IPS-20b (cell line): ENCODE measurements at regions not wholly inside any gene's neighbourhood (a gene's known extent, or its start where the extent isn't known, plus 50 kb on each side); places are given as distances from the start of the nearest gene placed in this dataset.
"Not testable (repeated sequence)": the region's sequence is repeated elsewhere in the genome, so short reads cannot be mapped to it uniquely, and the experiment has no call there.

Experiments used
- H3K27ac ChIP-seq: one replicate; pipeline ENCODE4 v1.5.1; 2013; ENCODE audit warnings: low read length
- H3K27me3 ChIP-seq: 2 replicates; pipeline ENCODE4 v1.6.1; 2013; ENCODE audit warnings: mild to moderate bottlenecking, low read length, inconsistent platforms; ENCODE audit not compliant: insufficient read depth
- H3K36me3 ChIP-seq: 2 replicates; pipeline ENCODE4 v1.6.1; 2013; ENCODE audit warnings: low read depth, mild to moderate bottlenecking, inconsistent platforms, low read length, moderate library complexity; ENCODE audit not compliant: insufficient read depth
- H3K4me1 ChIP-seq: 2 replicates; pipeline ENCODE4 v1.6.1; 2013; ENCODE audit warnings: mild to moderate bottlenecking, control low read depth, inconsistent platforms, low read length, moderate library complexity; ENCODE audit not compliant: insufficient read depth
- H3K4me3 ChIP-seq: 2 replicates; pipeline ENCODE4 v1.5.1; 2013; ENCODE audit warnings: mild to moderate bottlenecking, low read length, inconsistent platforms
- H3K9ac ChIP-seq: 2 replicates; pipeline ENCODE4 v1.6.1; 2013; ENCODE audit warnings: low read depth, mild to moderate bottlenecking, inconsistent platforms, low read length, moderate library complexity
- H3K9me3 ChIP-seq: 2 replicates; pipeline ENCODE4 v1.6.1; 2013; ENCODE audit warnings: mild to moderate bottlenecking, low read depth, low read length, inconsistent platforms; ENCODE audit not compliant: insufficient read depth

GRCh38 chr9:61628951-61629350 is 439.1 kb downstream of the SPATA31A7 start:
- not testable (repeated sequence) for H3K4me3 ChIP-seq, H3K9ac ChIP-seq, H3K36me3 ChIP-seq, H3K4me1 ChIP-seq, H3K27ac ChIP-seq, H3K9me3 ChIP-seq, H3K27me3 ChIP-seq

- H3K9ac ChIP-seq: no peak overlapping the region
These were observed 444.4 kb downstream of the SPATA31A7 start for GRCh38 chr9:61634192-61634591.

DNA sequence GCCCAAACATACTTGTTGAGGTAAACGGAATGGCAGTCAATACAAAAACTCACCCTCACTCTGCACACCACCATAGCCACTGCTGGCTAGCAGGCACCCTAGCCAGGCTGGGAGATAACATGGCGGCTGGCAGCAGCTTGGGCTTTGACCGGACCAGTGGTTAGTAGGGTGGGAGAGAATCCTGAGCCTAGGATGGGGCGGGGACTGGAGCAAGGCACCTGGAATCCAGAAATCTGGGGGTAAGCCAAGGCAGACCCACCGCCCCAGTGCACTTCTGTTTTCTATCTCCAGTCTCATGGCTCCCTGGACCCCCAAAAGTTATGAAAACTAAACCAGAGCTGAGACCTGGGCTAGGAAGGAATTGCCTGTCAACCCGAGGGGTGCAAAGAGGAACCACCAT is 474.4 kb downstream of the SPATA31A7 start:
- not testable (repeated sequence) for H3K27ac ChIP-seq, H3K9ac ChIP-seq, H3K27me3 ChIP-seq, H3K4me1 ChIP-seq, H3K4me3 ChIP-seq, H3K36me3 ChIP-seq
- peaks cover 26% of the 10 kb centered on the region for H3K9me3 ChIP-seq

More at GRCh38 chr9:61634192-61634591, 444.4 kb downstream of the SPATA31A7 start:
- no peaks in the 10 kb centered on the region for H3K36me3 ChIP-seq
- no peaks in the 10 kb centered on the region for H3K4me1 ChIP-seq
- H3K4me3 ChIP-seq: no peak overlapping the region
- H3K9me3 ChIP-seq: no peaks in the 10 kb centered on the region
- no peak overlapping the region for H3K27ac ChIP-seq
- H3K27me3 ChIP-seq: no peaks in the 10 kb centered on the region

DNA sequence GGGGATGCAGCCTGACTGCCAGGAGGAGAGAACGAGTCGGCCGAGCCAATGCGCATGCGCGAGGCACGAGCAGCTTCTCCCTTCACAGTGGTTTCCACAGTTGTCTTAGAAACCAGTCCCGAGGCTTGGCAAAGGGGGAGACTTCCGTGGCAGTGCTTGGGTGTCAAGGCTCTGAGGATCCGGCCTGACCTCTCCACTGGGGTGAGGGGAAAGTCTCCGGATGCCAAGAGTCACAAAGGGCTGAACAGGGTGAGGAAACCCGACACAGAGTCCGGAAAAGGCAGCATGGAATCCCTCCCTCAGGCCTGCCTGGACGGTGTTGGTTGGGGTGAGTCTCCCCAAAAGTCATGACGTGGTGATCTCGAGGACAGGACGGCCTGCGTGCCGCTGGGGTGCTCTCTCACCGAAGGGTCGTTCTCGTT is 475.5 kb downstream of the SPATA31A7 start:
- Histone ChIP-seq H3K4me1 (no peaks in the 10 kb centered on the region), H3K9me3 (peaks cover 32% of the 10 kb centered on the region), H3K9ac (no peak overlapping the region), H3K27me3 (no peaks in the 10 kb centered on the region), H3K4me3 (no peak overlapping the region), H3K27ac (no peak overlapping the region), H3K36me3 (no peaks in the 10 kb centered on the region)

DNA sequence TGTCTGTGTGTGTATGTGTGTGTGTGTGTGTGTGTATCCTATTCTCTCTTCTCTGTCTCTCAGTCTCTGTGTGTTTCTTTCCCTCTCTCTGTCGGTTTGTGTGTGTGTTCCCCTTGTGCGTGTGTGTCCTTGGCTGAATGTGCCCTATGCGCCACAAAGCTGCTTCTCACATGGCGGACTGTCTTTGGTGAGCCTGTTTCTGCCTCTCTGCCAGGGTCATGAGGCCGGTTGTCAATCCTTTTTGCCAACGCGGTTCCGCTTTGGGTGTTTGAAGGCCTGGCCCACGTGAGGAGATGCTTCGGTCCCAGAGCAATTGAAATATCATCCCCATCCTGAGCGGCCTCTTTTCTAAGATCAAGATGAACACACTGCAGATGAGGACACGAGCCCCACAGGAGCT is 476.0 kb downstream of the SPATA31A7 start:
- Histone ChIP-seq H3K36me3 (no peaks in the 10 kb centered on the region), H3K27me3 (no peaks in the 10 kb centered on the region), H3K9ac (no peak overlapping the region), H3K27ac (no peak overlapping the region), H3K4me1 (no peaks in the 10 kb centered on the region), H3K9me3 (peaks cover 32% of the 10 kb centered on the region), H3K4me3 (no peak overlapping the region)

- Histone ChIP-seq H3K9me3 (peaks cover 37% of the 10 kb centered on the region), H3K27me3 (no peaks in the 10 kb centered on the region), H3K27ac (no peak overlapping the region), H3K9ac (no peak overlapping the region), H3K4me3 (no peak overlapping the region), H3K4me1 (no peaks in the 10 kb centered on the region), H3K36me3 (no peaks in the 10 kb centered on the region)
These were observed 476.5 kb downstream of the SPATA31A7 start for GRCh38 chr9:61666310-61666709.

GRCh38 chr9:61666849-61667371 is 477.1 kb downstream of the SPATA31A7 start:
- Histone ChIP-seq H3K4me1 (no peaks in the 10 kb centered on the region), H3K9me3 (peaks cover 38% of the 10 kb centered on the region), H3K27me3 (no peaks in the 10 kb centered on the region), H3K27ac (no peak overlapping the region), H3K36me3 (no peaks in the 10 kb centered on the region), H3K9ac (no peak overlapping the region), H3K4me3 (no peak overlapping the region)

DNA sequence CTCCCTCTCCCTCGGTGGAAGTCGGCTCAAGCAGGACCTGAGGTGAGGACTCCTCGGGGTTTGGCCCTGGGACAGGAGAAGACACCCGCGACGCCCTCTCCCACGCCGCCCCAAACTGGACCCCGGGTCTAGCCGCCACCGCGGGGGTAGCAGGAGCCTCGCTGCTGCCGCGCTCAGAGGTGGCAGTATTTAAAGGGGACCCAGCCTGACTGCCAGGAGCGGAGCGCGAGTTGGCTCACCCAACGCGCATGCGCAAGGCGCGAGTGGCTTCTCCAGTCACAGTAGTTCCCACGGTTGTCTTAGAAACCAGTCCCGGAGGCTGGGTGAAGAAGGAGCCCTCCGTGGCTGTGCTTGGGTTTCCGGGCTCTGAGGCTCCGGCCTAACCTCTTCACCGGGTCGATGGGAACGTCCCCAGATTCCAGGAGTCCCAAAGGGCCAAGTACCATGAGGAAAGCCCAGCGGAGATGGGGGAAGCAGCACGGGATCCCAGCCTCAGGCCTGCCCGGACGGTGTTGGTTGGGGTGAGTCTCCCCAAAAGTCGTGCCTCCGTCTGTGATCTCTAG is 477.8 kb downstream of the SPATA31A7 start:
- H3K9me3 ChIP-seq: peaks cover 41% of the 10 kb centered on the region
- H3K27ac ChIP-seq: no peak overlapping the region
- no peaks in the 10 kb centered on the region for H3K4me1 ChIP-seq
- no peak overlapping the region for H3K4me3 ChIP-seq
- H3K27me3 ChIP-seq: no peaks in the 10 kb centered on the region
- no peak overlapping the region for H3K9ac ChIP-seq
- H3K36me3 ChIP-seq: no peaks in the 10 kb centered on the region

- H3K27ac ChIP-seq, H3K27me3 ChIP-seq, H3K36me3 ChIP-seq, H3K9ac ChIP-seq, H3K4me1 ChIP-seq, H3K4me3 ChIP-seq: not testable (repeated sequence)
- H3K9me3 ChIP-seq: peaks cover 44% of the 10 kb centered on the region
These were observed 478.4 kb downstream of the SPATA31A7 start for GRCh38 chr9:61668201-61668600.

- H3K27me3 ChIP-seq: no peaks in the 10 kb centered on the region
These were observed 479.0 kb downstream of the SPATA31A7 start for GRCh38 chr9:61668846-61669245.

DNA sequence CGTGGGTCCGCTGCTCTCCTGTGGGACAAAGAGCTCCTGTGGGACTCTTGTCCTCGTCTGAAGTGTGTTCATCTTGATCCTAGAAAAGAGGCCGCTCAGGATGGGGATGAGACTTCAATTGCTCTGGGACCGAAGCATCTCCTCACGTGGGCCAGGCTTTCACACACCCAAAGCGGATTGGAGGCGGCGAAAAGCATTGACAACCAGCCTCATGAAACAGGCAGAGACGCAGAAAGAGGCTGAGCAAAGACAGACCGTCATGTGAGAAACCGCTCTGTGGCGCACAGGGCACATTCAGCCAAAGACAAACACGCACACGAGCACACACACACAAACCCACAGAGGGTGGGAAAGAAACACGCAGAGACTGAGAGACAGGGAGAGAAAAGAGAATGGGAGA is 479.5 kb downstream of the SPATA31A7 start:
- Histone ChIP-seq H3K9ac (no peak overlapping the region), H3K36me3 (no peaks in the 10 kb centered on the region), H3K27me3 (no peaks in the 10 kb centered on the region), H3K4me1 (no peaks in the 10 kb centered on the region), H3K4me3 (no peak overlapping the region), H3K27ac (no peak overlapping the region), H3K9me3 (peaks cover 55% of the 10 kb centered on the region)

More at GRCh38 chr9:61668846-61669245, 479.0 kb downstream of the SPATA31A7 start:
- Histone ChIP-seq H3K4me3 (no peak overlapping the region), H3K9me3 (peaks cover 51% of the 10 kb centered on the region), H3K36me3 (no peaks in the 10 kb centered on the region), H3K9ac (no peak overlapping the region), H3K27ac (no peak overlapping the region), H3K4me1 (no peaks in the 10 kb centered on the region)

DNA sequence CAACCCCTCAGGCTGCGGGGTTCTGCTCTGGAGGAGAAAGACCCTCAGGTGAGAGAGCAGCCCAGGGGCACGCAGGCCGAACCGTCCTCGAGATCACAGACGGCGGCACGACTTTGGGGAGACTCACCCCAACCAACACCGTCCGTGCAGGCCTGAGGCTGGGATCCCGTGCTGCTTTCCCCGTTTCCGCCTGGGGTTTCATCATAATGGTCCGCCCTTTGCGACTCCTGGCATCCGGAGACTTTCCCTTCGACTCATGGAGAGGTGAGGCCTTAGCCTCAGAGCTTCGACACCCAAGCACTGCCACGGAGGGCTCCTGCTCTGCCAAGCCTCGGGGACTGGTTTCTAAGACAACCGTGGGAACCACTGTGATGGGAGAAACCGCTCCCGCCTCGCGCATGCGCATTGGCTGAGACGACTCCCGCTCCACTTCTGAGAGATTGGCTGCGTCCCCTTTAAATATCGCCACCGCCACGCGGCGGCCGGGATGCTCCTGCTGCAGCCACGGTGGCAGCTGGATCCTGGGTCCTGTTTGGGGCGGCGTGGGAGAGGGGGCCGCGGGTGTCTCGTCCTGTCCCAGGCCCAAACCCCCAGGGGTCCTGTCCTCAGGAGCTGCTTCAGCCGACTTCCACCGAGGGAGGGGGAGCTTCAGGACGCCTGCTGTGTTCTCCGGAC is 480.1 kb downstream of the SPATA31A7 start:
- H3K27ac ChIP-seq, H3K9ac ChIP-seq, H3K4me1 ChIP-seq, H3K36me3 ChIP-seq, H3K4me3 ChIP-seq, H3K27me3 ChIP-seq: not testable (repeated sequence)
- peaks cover 58% of the 10 kb centered on the region for H3K9me3 ChIP-seq
